Prostate gland (tissue), 2 donors: ENCODE measurements at regions not wholly inside any gene's neighbourhood (a gene's known extent, or its start where the extent isn't known, plus 50 kb on each side); places are given as distances from the start of the nearest gene placed in this dataset.

Experiments used
- CTCF ChIP-seq, 4 experiments: fragments of 200-600 bp in 2 of 4; fragments of 450-650 bp in 2 of 4; sonication (generic) in 2 of 4; IDR thresholded peaks; 1 replicate in 3 of 4; 2 replicates in 1 of 4; pipeline ENCODE4 v1.5.1; 2016 to 2019; ENCODE audit warnings: antibody characterized with exemption in 4 of 4, mild to moderate bottlenecking in 2 of 4, moderate library complexity in 2 of 4
- POLR2A ChIP-seq: fragments of 450-650 bp; IDR thresholded peaks from one replicate; pipeline ENCODE4 v1.6.1; 2016; ENCODE audit warnings: antibody characterized with exemption, mild to moderate bottlenecking
- POLR2AphosphoS5 ChIP-seq: sonication (generic); formaldehyde crosslinking; IDR thresholded peaks from one replicate; pipeline ENCODE4 v1.6.1; 2017; ENCODE audit warnings: antibody characterized with exemption

DNA sequence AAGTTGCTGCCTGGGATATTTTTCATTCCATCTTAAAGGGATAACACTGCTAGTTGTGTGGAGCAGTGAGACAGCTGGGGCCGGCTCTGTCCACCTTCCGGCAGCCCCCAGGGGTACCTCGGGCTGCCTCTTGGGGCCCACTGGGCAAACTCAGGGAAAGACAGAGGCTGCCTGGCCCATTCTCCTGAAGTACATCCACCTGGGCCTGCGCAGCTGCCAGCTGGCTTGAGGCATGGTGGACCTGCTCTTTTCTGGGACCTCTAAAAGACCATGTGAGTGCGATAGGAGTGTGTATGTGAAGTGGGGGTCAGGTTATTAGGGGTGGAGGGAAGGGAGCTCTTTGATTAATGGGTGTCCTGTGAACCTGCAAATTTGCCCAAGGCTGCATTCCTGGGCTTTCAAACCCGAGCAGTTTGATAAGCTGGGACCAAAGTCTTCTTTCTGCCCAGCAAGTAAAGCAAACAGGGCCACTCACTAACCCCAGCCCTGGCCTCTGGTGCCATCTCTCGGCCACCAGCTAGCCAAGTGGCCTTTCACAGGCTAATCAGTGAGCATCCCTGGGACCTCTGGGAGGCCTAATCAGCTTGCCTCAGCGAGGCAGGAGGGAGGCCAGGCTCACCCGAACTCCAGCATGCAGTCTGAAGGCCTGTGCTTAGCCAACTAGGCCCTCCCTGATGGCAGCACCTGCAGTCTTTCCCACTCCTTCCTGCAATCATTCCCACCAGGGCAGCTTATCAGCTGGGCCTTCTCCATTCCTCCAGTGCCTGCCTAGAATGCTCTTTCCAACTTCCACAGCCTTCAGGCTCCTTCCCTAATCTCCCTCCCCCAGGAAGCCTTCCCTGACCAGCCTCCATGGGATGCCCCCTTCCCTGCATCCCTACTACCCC lies 954.7 kb upstream of the ZNF722 start:
- no peak for TF ChIP-seq CTCF (IDR thresholded peaks at IDR 0.05)
- TF ChIP-seq POLR2AphosphoS5, result no peak
- TF ChIP-seq POLR2A, result no peak
